ENCODE measurements at regions not wholly inside any gene's neighbourhood (a gene's known extent, or its start where the extent isn't known, plus 50 kb on each side); places are given as distances from the start of the nearest gene placed in this dataset.

DNA sequence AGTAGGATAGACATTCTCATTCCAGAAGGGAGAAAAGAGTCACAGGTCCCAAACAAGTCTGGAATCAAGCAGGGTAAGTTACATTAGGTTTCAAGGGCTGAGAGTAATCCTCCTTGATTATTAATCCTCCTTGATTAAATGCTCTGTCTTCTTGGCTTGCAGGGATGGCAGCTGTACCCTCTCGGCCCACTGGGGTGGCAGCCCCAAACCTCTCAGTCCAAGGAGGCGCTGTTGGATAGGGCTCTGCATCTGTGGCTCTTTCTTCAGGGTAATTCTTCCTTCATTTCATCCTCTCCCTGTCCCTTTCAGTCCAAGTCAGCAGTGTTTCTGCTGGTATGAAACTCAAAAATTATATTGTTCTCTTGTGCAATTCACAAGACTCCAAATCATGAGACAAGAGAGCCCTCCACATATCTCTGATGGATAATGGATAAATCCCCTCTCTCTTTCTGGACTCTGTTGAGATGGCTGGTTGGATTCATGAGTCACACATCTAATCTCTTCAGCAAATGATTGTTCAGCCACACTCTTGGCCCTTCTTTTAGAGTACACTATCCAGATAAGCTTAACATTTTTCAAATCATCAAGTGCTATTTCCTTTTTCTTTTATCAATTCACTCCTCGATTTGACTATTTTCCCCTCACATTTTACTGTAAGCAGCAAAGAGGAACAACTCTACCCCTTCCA lies 323.7 kb upstream of the HTR2A start:
- TF ChIP-seq YY1 (IDR thresholded peaks at IDR 0.05; ENCODE audit: insufficient read depth, insufficient read length) (no peak), ZNF274 (IDR thresholded peaks at IDR 0.05; ENCODE audit: low read depth, low read length) (no peak), SUZ12 (IDR thresholded peaks at IDR 0.05; ENCODE audit: extremely low read depth, insufficient read depth, insufficient read length) (no peak)
